GM18861 (cell line): ENCODE measurements at regions not wholly inside any gene's neighbourhood (a gene's known extent, or its start where the extent isn't known, plus 50 kb on each side); places are given as distances from the start of the nearest gene placed in this dataset.
A peak's percentile ranks its signal among the peaks of the same experiment; 100 is the strongest.
"Not testable (repeated sequence)": the region's sequence is repeated elsewhere in the genome, so short reads cannot be mapped to it uniquely, and the experiment has no call there.

Experiments
- ATAC-seq: cut with Tn5 transposase; IDR thresholded peaks from one replicate; pipeline ENCODE4 v1.9.1; 2021; ENCODE audit not compliant: unreplicated experiment

- no peak for ATAC-seq
Observed at GRCh38 chr18:57887543-57888383, 84.6 kb upstream of the ATP8B1 start.

DNA sequence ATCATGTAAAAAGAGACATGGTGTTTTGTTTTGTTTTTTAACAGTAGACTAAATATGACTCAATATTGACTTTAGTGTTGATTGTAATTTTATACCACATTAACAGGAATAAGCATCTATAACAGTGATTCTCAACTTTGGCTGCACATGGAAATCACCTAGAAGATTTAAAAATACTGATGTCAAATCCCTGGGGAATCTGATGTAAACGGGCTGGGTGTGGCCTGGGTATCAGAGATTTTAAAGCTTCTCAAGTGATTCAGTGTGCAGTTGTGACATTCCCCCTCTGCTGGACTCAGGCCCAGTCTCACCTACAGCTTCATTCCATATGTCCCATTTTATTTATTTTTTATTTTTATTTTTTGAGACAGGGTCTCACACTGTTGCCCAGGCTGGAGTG, 82.8 kb upstream of the ATP8B1 start:
- no peak for ATAC-seq

GRCh38 chr18:57882465-57882864, 79.3 kb upstream of the ATP8B1 start:
- ATAC-seq, result no peak

GRCh38 chr18:57881818-57882413, 78.8 kb upstream of the ATP8B1 start:
- ATAC-seq, result peak; percentile 75

GRCh38 chr18:57879924-57880323, 76.8 kb upstream of the ATP8B1 start:
- not testable (repeated sequence) for ATAC-seq

- ATAC-seq, result no peak
Observed at GRCh38 chr18:57869221-57869620, 66.1 kb upstream of the ATP8B1 start.

GRCh38 chr18:57866355-57866754, 63.2 kb upstream of the ATP8B1 start:
- no peak for ATAC-seq

- ATAC-seq, result no peak
Observed at GRCh38 chr18:57864615-57865121, 61.6 kb upstream of the ATP8B1 start.

DNA sequence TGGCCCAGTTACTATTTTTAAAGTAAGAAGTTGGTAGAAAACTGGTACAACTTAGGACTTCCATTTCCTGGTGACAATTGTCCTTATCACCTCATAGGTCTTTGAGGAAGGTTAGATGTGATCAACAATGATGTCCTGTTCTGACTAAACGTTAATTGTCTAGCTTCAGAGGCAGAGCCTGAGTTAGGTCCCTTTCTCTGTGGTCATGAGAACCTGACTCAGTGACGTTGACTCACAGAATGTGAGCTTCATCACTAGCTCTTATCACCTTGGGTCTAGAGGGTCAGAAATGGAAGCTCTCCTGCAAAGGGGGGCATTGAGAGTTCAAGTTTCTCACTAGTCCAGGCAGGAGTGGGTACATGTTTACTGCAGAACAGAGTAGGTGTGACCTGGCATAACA, 60.6 kb upstream of the ATP8B1 start:
- no peak for ATAC-seq

DNA sequence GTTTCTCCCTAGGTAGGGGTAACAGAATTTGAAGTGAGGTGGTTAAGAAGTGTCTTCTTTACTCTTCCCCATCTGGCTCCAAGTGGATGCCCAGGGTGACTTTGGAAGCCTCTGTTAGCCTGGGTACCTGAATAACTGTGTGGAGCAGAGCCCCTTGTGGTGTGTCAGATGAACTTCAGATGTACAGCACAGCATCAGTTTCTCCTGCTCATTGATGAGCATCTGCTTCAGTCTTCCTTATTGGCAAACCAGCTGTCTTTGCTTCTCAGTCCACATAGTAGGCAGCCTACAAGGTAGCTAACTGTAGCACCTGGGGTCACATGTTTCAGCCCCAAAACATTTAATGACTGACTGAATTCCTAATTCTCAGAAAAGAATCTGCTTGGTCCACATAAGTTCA, 56.2 kb upstream of the ATP8B1 start:
- ATAC-seq, result peak; percentile 62

DNA sequence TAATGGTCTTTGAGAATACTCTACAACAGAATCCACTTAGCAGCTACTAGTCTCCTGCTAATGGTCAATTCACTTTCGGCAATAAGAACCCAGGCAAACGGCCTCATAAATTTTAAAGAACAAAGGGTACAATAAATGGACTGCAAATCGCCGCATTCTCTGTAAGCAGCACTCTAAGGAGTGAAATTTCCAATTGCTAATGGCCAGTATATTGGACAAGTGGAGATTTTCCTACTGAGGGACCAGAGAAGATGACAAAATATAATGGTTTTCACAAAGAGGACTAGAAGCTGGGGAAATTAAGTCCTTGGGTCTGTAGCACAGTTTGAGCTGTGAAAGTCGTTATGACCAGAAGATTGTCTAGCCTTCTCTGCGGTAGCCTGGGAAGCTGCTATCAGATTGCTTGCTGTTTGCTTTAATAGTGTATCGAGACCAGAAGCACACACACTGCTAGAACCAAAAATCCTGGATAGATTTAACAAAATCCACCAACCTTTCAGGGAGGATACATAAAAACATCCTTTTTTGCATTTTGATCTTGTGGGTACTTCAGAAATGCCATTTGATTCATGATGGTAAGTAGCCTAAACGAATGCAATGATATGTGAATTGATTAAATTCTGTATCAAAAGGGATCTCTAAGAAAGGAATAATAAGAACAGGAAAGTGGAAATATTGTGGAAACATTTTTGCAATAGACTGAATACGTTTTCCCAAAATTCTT, 53.6 kb upstream of the ATP8B1 start:
- no peak for ATAC-seq

DNA sequence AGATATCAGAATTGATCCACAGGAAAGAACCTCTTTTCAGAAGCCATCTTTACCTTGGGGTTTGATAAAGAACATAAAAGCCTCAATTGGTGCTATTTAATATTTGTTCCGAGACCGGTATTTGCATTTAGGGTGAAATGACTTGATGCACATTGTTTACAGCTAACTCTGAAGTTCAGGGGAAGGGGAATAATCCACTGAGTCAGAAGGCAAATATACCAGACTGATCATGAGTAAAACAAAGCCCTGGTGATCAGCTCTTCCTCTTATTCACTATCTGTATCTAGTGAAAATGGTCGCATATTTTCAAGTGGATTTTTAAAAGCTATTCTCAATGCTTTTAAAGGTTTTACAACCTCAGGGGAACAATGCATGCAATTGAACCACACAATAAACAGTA, 53.0 kb upstream of the ATP8B1 start:
- ATAC-seq, result no peak

DNA sequence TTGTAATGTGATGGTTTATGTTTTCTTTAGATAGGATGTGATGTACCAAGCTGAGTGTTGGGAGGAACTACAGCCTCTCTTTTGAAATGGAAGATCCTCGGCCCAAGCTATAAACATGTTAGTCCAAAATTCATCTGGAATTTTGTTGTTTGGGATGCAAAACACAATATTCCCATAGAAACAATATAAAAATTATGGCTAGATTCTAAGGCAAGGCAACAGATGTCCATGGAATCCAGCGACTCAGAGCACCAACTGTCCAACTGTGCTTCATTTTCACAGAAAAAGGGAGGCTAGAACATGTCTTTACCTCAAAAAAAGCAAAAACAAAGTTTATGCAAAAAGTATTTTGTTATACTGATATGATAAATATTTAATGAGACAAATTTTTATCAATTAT, 52.4 kb upstream of the ATP8B1 start:
- no peak for ATAC-seq

DNA sequence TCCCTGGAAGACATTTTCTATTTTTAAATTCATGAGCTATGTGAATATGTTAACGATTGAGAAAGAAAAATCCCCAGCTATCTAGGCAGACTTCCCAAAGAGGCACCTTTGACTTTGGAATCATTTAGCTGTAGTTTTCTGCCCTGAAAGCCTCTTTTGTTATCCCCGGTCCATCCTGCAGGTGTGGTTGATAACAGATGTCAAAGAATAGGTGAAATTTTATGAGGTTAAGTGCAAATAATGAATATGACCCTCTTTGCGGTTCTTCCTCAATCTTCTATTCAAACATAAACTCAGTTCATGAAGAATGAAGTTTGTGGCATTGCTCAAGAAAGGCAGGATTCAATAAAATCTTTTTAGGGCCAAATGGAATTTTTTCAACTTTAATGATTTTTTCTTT, 51.6 kb upstream of the ATP8B1 start:
- no peak for ATAC-seq

DNA sequence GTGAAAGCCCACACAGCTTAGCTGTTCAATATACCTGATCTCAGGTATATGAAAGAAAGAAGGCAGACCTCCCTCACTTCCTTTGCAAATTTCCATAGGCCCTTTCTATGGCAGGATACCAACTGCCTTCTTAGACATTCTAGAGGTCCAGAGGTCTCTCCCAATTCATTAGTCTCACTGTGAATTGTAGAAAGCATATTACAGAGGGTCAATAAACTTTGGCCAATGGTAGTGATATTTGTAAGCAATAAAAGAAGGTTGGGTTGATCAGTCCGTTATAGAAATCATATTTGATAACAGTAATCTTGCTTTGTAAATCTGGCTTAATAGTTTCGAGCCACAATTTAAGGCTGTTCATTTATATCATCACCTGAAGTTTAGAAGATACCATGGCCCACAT, 50.7 kb upstream of the ATP8B1 start:
- ATAC-seq, result no peak

- ATAC-seq, result no peak
Observed at GRCh38 chr18:57853133-57853532, 50.0 kb upstream of the ATP8B1 start.
